ENCODE measurements at regions not wholly inside any gene's neighbourhood (a gene's known extent, or its start where the extent isn't known, plus 50 kb on each side); places are given as distances from the start of the nearest gene placed in this dataset.

DNA sequence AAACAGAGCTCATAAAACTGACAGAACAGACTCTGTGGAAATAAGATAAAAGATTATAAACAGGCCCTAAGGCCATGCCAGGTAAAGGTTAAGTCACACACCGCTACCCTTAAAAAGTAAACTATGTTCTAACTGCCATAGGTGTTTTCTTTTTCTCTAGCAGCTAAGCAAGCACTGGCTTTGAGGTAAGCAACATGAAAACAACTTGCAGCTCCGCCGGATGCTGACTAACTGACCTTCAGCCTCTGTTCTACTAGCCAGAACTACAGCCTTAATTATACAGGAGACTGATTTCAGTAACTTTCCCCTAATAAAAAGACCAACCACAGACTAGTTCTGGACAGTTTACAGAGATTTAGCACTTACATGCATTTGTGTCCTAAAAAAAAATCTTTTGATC is 708.3 kb downstream of the CCSER2 start:
- TF ChIP-seq, protein P1, sequence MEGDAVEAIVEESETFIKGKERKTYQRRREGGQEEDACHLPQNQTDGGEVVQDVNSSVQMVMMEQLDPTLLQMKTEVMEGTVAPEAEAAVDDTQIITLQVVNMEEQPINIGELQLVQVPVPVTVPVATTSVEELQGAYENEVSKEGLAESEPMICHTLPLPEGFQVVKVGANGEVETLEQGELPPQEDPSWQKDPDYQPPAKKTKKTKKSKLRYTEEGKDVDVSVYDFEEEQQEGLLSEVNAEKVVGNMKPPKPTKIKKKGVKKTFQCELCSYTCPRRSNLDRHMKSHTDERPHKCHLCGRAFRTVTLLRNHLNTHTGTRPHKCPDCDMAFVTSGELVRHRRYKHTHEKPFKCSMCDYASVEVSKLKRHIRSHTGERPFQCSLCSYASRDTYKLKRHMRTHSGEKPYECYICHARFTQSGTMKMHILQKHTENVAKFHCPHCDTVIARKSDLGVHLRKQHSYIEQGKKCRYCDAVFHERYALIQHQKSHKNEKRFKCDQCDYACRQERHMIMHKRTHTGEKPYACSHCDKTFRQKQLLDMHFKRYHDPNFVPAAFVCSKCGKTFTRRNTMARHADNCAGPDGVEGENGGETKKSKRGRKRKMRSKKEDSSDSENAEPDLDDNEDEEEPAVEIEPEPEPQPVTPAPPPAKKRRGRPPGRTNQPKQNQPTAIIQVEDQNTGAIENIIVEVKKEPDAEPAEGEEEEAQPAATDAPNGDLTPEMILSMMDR (IDR thresholded peaks at IDR 0.05) = no peak
- no peak for TF ChIP-seq POLR2A (IDR thresholded peaks at IDR 0.05)
- Histone ChIP-seq H3K27ac (no peak overlapping the region), H3K36me3 (replicated peaks in 1 of 2; ENCODE audit: insufficient read depth in 1 of 2, low read depth in 2 of 2) (no peaks in the 10 kb centered on the region), H3K27me3 (no peaks in the 10 kb centered on the region), H3K4me3 (no peak overlapping the region), H3K9me3 (no peaks in the 10 kb centered on the region), H3K4me1 (no peaks in the 10 kb centered on the region)
- WGBS, 2 donors = 80 to 91% methylated on average over 3 of the region's 3 CpGs
- intact Hi-C loops (cut with DNase I) = no loop called here
- ATAC-seq = no peak
- no peak for DNase-seq

- intact Hi-C loops (cut with DNase I) = no loop called here
- H3K4me1 ChIP-seq = no peaks in the 10 kb centered on the region
- H3K9me3 ChIP-seq = no peaks in the 10 kb centered on the region
- ATAC-seq (no peak), DNase-seq (no peak)
- WGBS, 2 donors = 65 to 86% methylated on average over 1 of the region's 1 CpG
- no peaks in the 10 kb centered on the region for H3K36me3 ChIP-seq (replicated peaks in 1 of 2; ENCODE audit: insufficient read depth in 1 of 2, low read depth in 2 of 2)
- no peak overlapping the region for H3K4me3 ChIP-seq
- H3K27me3 ChIP-seq = no peaks in the 10 kb centered on the region
- no peak for TF ChIP-seq POLR2A (IDR thresholded peaks at IDR 0.05)
- TF ChIP-seq, protein P1 (IDR thresholded peaks at IDR 0.05) = no peak
- H3K27ac ChIP-seq = no peak overlapping the region
Observed at GRCh38 chr10:85039311-85039710, 710.9 kb downstream of the CCSER2 start.

DNA sequence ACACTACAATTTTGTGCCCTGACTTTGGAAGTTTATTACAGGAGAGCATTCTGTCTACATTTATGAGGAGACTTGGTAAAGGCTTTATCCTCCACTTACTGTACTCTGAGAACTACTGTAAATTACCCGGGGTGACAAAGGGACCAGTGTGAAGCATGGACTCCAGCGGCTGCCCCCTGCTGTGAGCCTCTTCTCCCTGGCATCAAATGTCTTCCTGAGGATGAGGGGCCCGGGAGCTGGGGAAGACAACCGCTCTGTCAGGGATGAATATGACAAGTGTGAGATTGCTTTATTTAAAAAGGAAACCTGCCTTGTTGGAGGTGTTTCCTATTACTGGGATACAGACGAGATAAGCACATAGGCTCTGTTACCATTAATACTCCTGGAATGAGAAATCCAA is 714.8 kb downstream of the CCSER2 start:
- TF ChIP-seq, protein P1 (IDR thresholded peaks at IDR 0.05) = no peak
- no peak for TF ChIP-seq POLR2A (IDR thresholded peaks at IDR 0.05)
- intact Hi-C loops (cut with DNase I) = no loop called here
- no peaks in the 10 kb centered on the region for H3K36me3 ChIP-seq (replicated peaks in 1 of 2; ENCODE audit: insufficient read depth in 1 of 2, low read depth in 2 of 2)
- 25 to 40% methylated on average over 5 of the region's 5 CpGs for WGBS, 2 donors
- no peaks in the 10 kb centered on the region for H3K27me3 ChIP-seq
- ATAC-seq (no peak), DNase-seq (no peak)
- H3K27ac ChIP-seq = no peak overlapping the region
- no peaks in the 10 kb centered on the region for H3K9me3 ChIP-seq
- H3K4me1 ChIP-seq = no peaks in the 10 kb centered on the region
- H3K4me3 ChIP-seq = no peak overlapping the region

GRCh38 chr10:85045046-85045445 is 716.7 kb downstream of the CCSER2 start:
- Histone ChIP-seq H3K27ac (no peak overlapping the region), H3K4me1 (no peaks in the 10 kb centered on the region), H3K36me3 (replicated peaks in 1 of 2; ENCODE audit: insufficient read depth in 1 of 2, low read depth in 2 of 2) (no peaks in the 10 kb centered on the region), H3K9me3 (no peaks in the 10 kb centered on the region), H3K27me3 (no peaks in the 10 kb centered on the region), H3K4me3 (no peak overlapping the region)
- ATAC-seq (no peak), DNase-seq (no peak)
- 55 to 65% methylated on average over 2 of the region's 2 CpGs for WGBS, 2 donors
- intact Hi-C loops (cut with DNase I) = no loop called here
- TF ChIP-seq POLR2A (IDR thresholded peaks at IDR 0.05) = no peak
- TF ChIP-seq, protein P1 (IDR thresholded peaks at IDR 0.05) = no peak

DNA sequence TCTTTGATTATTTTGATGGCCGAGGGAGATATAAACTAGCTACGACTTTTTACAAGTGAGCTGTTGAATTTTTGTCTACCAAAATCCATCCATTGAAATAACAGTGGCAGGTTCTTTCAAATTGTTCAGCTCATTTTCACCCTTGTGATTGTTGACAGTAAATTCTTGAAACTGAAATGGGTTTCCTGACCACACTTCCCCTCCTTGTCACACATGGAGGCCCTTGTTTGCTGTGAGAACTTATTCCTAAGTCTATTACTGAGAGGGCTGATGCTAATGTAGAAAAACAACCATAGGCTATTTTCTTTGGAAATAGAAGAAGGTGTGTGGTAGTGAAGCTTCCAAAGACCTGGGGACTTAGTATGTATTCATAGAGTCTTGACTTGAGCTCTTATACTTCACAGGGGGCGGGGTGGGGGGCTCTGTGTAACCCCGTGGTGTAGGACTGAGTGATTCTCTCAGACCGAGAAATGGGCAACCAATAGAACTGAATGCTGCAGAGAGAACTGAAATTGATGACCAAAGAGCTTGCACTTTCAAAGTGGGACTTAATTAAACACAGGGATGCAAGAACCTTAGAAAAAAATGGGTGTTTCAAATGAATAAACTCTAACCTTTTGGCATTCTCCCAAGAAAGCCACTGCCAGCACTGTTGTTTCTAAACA is 718.9 kb downstream of the CCSER2 start:
- Histone ChIP-seq H3K4me1 (no peaks in the 10 kb centered on the region), H3K9me3 (no peaks in the 10 kb centered on the region), H3K27ac (no peak overlapping the region), H3K27me3 (no peaks in the 10 kb centered on the region), H3K4me3 (no peak overlapping the region), H3K36me3 (replicated peaks in 1 of 2; ENCODE audit: insufficient read depth in 1 of 2, low read depth in 2 of 2) (no peaks in the 10 kb centered on the region)
- intact Hi-C loops (cut with DNase I) = no loop called here
- TF ChIP-seq, protein P1 (IDR thresholded peaks at IDR 0.05) = no peak
- no peak for TF ChIP-seq POLR2A (IDR thresholded peaks at IDR 0.05)
- WGBS, 2 donors = 82 to 84% methylated on average over 5 of the region's 5 CpGs
- DNase-seq (no peak), ATAC-seq (no peak)
